GM12878 (cell line): ENCODE measurements at regions not wholly inside any gene's neighbourhood (a gene's known extent, or its start where the extent isn't known, plus 50 kb on each side); places are given as distances from the start of the nearest gene placed in this dataset.

Experiments
- ATAC-seq: fragments of 200-7000 bp; cut with Tn5 transposase; 3 replicates; pipeline ENCODE4 v1.9.1; 2020; ENCODE audit warnings: mild to moderate bottlenecking, moderate library complexity
- BruUV-seq: library from RNA; stranded (reverse); fragments of 400-500 nt; replicated peaks from 2 replicates; lab custom pipeline; 2021; lab: Mats Ljungman, UMichigan
- CTCF ChIA-PET: fragments of 300-600 bp; sonication (Branson Sonifier 250); formaldehyde crosslinking; extraction: SDS; loops from one replicate; lab custom pipeline; 2021; ENCODE audit warnings: inconsistent platforms; lab: Yijun Ruan, JAX
- POLR2A ChIA-PET: fragments of 350-600 bp; formaldehyde crosslinking; extraction: SDS; loops from one replicate; lab custom pipeline; 2021; ENCODE audit warnings: inconsistent platforms; lab: Charles Lee
- RAD21 ChIA-PET: fragments of 300-600 bp; sonication (Branson Sonifier 250); formaldehyde crosslinking; loops from one replicate; lab custom pipeline; 2023; ENCODE audit warnings: antibody characterized with exemption; ENCODE audit not compliant: unreplicated experiment; lab: Charles Lee
- SMC1A ChIA-PET: fragments of 300-600 bp; sonication (Branson Sonifier 250); formaldehyde crosslinking; loops from one replicate; lab custom pipeline; 2023; ENCODE audit not compliant: unreplicated experiment, uncharacterized antibody; lab: Charles Lee
- DNase-seq: peaks from one replicate; pipeline ENCODE4 v3.0.0-alpha.2; 2011; ENCODE audit warnings: low read depth, low spot score
- FAIRE-seq: peaks from 3 replicates; lab custom pipeline; 2011; peaks lifted over from hg19 to GRCh38; lab: Jason Lieb, UNC
- H2AFZ ChIP-seq: 2 replicates; pipeline ENCODE4 v1.6.0; 2011; ENCODE audit warnings: low read depth, low read length, control low read depth; ENCODE audit not compliant: control insufficient read depth
- H3K27ac ChIP-seq: 2 replicates; pipeline ENCODE4 v1.5.1; 2011; ENCODE audit warnings: control low read depth; ENCODE audit not compliant: control insufficient read depth, insufficient read depth
- H3K27me3 ChIP-seq, 2 experiments: replicated peaks in 1 of 2; 2 replicates each; pipeline versions ENCODE4 v1.6.0 to v1.6.1; 2011; ENCODE audit warnings: low read length in 1 of 2; ENCODE audit not compliant: control insufficient read depth in 2 of 2, insufficient read depth in 2 of 2
- H3K36me3 ChIP-seq, 2 experiments: 2 replicates each; pipeline ENCODE4 v1.5.1; 2011; ENCODE audit warnings: low read length in 1 of 2; ENCODE audit not compliant: control insufficient read depth in 2 of 2, insufficient read depth in 2 of 2
- H3K4me1 ChIP-seq: 2 replicates; pipeline ENCODE4 v1.6.1; 2011; ENCODE audit warnings: mild to moderate bottlenecking, low read length, moderate library complexity, mixed read lengths; ENCODE audit not compliant: control insufficient read depth, insufficient read depth
- H3K4me2 ChIP-seq: 2 replicates; pipeline ENCODE4 v1.6.0; 2011; ENCODE audit warnings: control low read depth; ENCODE audit not compliant: control insufficient read depth, insufficient read depth
- H3K4me3 ChIP-seq: fragments of 200-600 bp; sonication (generic); 2 replicates; pipeline ENCODE4 v1.5.1; 2016
- H3K79me2 ChIP-seq: 2 replicates; pipeline ENCODE4 v1.6.0; 2011; ENCODE audit warnings: low read length; ENCODE audit not compliant: control insufficient read depth, insufficient read depth
- H3K9ac ChIP-seq: 2 replicates; pipeline ENCODE4 v1.8.0; 2011; ENCODE audit warnings: low read length, control low read depth, mixed read lengths; ENCODE audit not compliant: control insufficient read depth, insufficient read depth
- H3K9me3 ChIP-seq: replicated peaks from 3 replicates; pipeline ENCODE4 v1.5.1; 2011; ENCODE audit warnings: mild to moderate bottlenecking, low read length; ENCODE audit not compliant: control insufficient read depth, insufficient read depth
- H4K20me1 ChIP-seq: 2 replicates; pipeline ENCODE4 v1.6.0; 2011; ENCODE audit not compliant: control insufficient read depth, insufficient read depth
- ATF7 ChIP-seq: fragments of 450-650 bp; IDR thresholded peaks from 2 replicates; pipeline ENCODE4 v1.6.1; 2016; ENCODE audit warnings: low read depth, mild to moderate bottlenecking
- E2F4 ChIP-seq: IDR thresholded peaks from 2 replicates; pipeline ENCODE4 v1.6.1; 2012; ENCODE audit warnings: low read depth, low read length, improper control_type of control experiment
- EED ChIP-seq: sonication (generic); IDR thresholded peaks from 2 replicates; pipeline ENCODE4 v1.6.1; 2016; ENCODE audit warnings: antibody characterized with exemption, low read depth
- EZH2 ChIP-seq: IDR thresholded peaks from 2 replicates; pipeline ENCODE4 v1.6.1; 2012; ENCODE audit warnings: low read depth, mild to moderate bottlenecking, control low read depth, inconsistent platforms, low read length, borderline replicate concordance; ENCODE audit not compliant: control insufficient read depth
- FOXK2 ChIP-seq: fragments of 450-650 bp; IDR thresholded peaks from 2 replicates; pipeline ENCODE4 v1.6.1; 2017; ENCODE audit warnings: mild to moderate bottlenecking, moderate library complexity
- HDAC6 ChIP-seq: fragments of 200-600 bp; sonication (generic); IDR thresholded peaks from one replicate; pipeline ENCODE4 v1.8.0; 2017; ENCODE audit warnings: antibody characterized with exemption; ENCODE audit not compliant: unreplicated experiment
- MLLT1 ChIP-seq: fragments of 450-650 bp; IDR thresholded peaks from 2 replicates; pipeline ENCODE4 v1.6.1; 2016; ENCODE audit warnings: mild to moderate bottlenecking
- MYB ChIP-seq: fragments of 150-350 bp; IDR thresholded peaks from 2 replicates; pipeline ENCODE4 v1.6.1; 2014; ENCODE audit warnings: mild to moderate bottlenecking, low read depth, low read length, borderline replicate concordance
- PRDM15 ChIP-seq: fragments of 450-650 bp; formaldehyde crosslinking; IDR thresholded peaks from 2 replicates; pipeline ENCODE4 v1.4.0; 2020; ENCODE audit warnings: mild to moderate bottlenecking, moderate library complexity
- ZNF384 ChIP-seq: IDR thresholded peaks from 2 replicates; pipeline ENCODE4 v1.6.1; 2012; ENCODE audit warnings: low read depth, mild to moderate bottlenecking, low read length, improper control_type of control experiment, borderline replicate concordance
- ZSCAN29 ChIP-seq: fragments of 450-650 bp; IDR thresholded peaks from 2 replicates; pipeline ENCODE4 v1.6.1; 2017; ENCODE audit warnings: mild to moderate bottlenecking, moderate library complexity
- ZZZ3 ChIP-seq: IDR thresholded peaks from 2 replicates; pipeline ENCODE4 v1.6.1; 2011; ENCODE audit warnings: low read depth; ENCODE audit not compliant: control insufficient read depth, insufficient read length
- WGBS: methylation state at CpG from one replicate; pipeline ENCODE4 v1.1.6; 2016; ENCODE audit warnings: low lambda C conversion rate; ENCODE audit not compliant: insufficient replicate concordance, insufficient coverage; ENCODE audit errors: missing lambda C conversion rate; 5-methylcytosine and 5-hydroxymethylcytosine counted together
- in situ Hi-C: fragments of 300-500 bp; cut with MboI; formaldehyde crosslinking; loops from 9 replicates; pipeline ENCODE4 v1.14.3; 2018; ENCODE audit warnings: mixed read lengths
- intact Hi-C: fragments of 100-400 bp; cut with micrococcal nuclease; formaldehyde crosslinking; loops from one replicate; pipeline ENCODE4 v1.14.2; 2022; ENCODE audit not compliant: unreplicated experiment

GRCh38 chr7:17583786-17584185, 285.3 kb downstream of the AHR start:
- ChIA-PET RAD21 (no interaction called here), POLR2A (no interaction called here), CTCF (no interaction called here), SMC1A (interaction anchor here (0.6 kb wide), 1 partner anchor 77 kb away, joined by 3 read pairs; no protein-coding TSS in a partner anchor)
- Histone ChIP-seq H3K4me1 (no peaks in the 10 kb centered on the region), H3K9me3 (no peaks in the 10 kb centered on the region), H4K20me1 (no peaks in the 10 kb centered on the region), H3K36me3 (no peaks in the 10 kb centered on the region), H3K79me2 (no peaks in the 10 kb centered on the region), H3K9ac (no peak overlapping the region), H3K27me3 (no peaks in the 10 kb centered on the region), H3K4me3 (no peak overlapping the region), H3K27ac (no peak overlapping the region), H3K4me2 (no peak overlapping the region), H2AFZ (no peak overlapping the region)
- intact Hi-C loops = no loop called here
- in situ Hi-C loops = no loop called here
- BruUV-seq = no TSS peak
- no peak for TF ChIP-seq ATF7
- TF ChIP-seq ZNF384 = no peak
- TF ChIP-seq MYB = no peak
- no peak for TF ChIP-seq E2F4
- TF ChIP-seq FOXK2 = no peak
- TF ChIP-seq EED = no peak
- TF ChIP-seq PRDM15 (CRISPR knock-in tag) = no peak
- no peak for TF ChIP-seq MLLT1
- no peak for TF ChIP-seq ZSCAN29
- no peak for TF ChIP-seq HDAC6
- TF ChIP-seq ZZZ3 = no peak
- no peak for TF ChIP-seq EZH2
- DNase-seq (no peak), FAIRE-seq (no peak), ATAC-seq (no peak)
- 50% methylated on average over 1 of the region's 1 CpG for WGBS
